GM03348 (cell line): ENCODE measurements at regions not wholly inside any gene's neighbourhood (a gene's known extent, or its start where the extent isn't known, plus 50 kb on each side); places are given as distances from the start of the nearest gene placed in this dataset.
"Not testable (repeated sequence)": the region's sequence is repeated elsewhere in the genome, so short reads cannot be mapped to it uniquely, and the experiment has no call there.

Experiments used
- DNase-seq: peaks from one replicate; pipeline ENCODE4 v3.0.0; 2012; ENCODE audit warnings: low spot score

DNA sequence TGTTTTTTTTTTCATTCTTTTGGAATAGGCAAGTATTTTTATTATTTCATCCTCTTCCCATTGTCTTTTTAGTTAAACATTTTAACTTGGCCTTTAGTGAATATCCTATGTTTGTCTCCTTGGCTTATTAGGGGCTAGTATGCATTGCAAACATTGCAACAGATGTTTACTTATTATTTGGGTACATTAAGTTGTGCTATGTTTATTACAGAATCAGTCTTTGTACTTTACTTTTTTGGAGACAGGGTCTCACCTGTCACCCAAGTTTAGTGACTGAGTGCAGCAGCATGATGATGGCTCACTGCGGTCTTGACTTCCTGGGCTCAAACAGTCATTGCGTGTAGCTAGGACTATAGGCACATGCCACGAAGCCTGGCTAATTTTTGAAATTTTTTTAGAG is 51.1 kb upstream of the NUDT6 start:
- DNase-seq = no peak

GRCh38 chr4:122976111-122976510 is 53.7 kb upstream of the NUDT6 start:
- DNase-seq = no peak

- DNase-seq = no peak
These were observed 54.7 kb upstream of the NUDT6 start for GRCh38 chr4:122977103-122977502.

- DNase-seq = no peak
These were observed 55.7 kb upstream of the NUDT6 start for GRCh38 chr4:122978109-122978508.

DNA sequence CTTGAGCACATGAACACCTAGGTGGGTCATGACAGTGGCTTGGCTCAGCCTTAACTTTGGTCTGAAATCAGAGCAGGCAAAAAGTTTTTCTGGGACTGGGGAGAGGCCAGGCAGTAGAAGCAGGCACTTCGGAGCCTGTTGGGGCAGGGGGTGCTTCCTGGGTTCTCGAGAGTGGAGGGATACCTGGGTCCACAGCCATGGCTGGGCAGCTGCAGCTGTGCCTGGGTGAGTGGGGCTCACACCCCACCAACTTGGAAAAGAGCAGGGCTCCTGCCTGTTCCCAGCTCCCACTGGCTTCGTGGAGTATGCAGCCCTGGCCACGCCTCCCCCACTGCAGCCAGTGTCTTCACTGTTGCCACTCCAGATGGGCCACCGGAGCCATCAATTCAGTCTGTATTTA is 56.4 kb upstream of the NUDT6 start:
- no peak for DNase-seq

GRCh38 chr4:122980860-122981259 is 58.5 kb upstream of the NUDT6 start:
- no peak for DNase-seq

DNA sequence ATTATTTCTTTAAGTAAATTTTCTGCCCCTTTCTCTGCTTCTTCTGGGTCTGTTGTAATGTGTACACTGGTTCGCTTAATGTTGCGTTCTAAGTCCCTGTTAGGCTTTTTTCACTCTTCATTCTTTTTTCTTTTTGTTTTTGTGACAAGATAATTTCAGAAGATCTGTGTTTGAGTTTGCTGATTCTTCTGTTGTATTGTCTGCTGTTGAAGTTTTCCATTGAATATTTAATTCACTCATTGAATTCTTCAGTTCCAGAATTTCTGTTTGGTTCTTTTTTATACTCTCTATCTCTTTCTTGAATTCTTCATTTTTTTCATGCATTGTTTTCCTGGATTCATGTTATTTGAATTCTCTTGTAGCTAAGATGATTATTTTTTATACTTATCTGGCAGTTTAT is 66.3 kb upstream of the NUDT6 start:
- DNase-seq = no peak

DNA sequence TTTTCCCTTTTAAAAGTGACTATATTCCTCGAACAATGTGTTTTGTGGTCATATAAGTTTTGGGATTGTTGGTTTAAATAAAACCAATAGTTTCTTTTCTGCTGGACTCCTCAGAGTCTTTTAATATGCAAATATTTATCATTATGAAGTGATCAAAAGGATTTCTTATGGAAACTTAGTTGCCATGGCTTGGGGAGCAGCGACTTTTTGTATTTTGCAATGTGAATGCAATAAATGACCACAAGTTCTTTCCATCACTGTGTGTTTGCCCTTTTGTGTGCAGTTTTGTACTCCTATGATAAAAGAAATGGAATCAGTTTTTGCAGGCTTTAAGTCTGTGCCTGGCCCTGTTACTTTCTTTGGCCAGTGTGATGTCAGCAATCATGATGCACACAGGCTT is 68.5 kb upstream of the NUDT6 start:
- DNase-seq = no peak

DNA sequence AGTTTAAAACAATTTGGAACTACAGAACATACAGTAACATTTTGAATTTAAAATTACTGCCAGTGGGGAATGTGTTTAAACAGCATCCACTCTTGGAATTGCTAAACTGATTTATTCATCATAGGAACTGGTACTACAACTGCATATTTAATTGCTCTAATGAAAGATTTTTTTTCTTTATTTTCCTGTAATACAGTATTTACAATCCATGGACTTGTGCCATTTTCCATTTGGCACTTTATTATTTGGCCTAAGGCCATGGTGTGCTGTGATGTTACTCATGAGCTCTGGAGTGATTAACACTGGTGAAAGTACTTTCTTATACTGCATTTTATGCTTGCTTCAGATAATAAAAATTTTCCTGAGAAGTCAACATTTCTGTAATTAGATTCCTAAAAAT is 69.7 kb upstream of the NUDT6 start:
- DNase-seq = peak; percentile 16

DNA sequence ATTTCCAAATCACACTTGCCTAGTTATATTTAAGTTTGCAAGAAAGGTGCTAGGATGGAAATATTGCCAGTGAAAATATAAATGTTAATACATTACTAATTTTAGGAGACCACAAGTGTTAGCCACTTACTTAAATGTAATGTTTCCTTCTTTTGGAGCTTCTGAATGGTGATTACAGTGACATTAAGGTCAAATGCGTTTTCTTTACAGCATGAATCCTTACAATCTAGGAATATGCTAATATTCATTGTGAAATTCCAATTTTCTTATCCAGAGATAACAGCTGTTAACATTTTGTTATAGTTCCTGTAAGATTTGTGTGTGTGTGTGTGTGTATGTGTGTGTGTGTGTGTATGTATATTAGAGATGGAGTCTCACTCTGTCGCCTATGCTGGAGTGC is 70.2 kb upstream of the NUDT6 start:
- no peak for DNase-seq

DNA sequence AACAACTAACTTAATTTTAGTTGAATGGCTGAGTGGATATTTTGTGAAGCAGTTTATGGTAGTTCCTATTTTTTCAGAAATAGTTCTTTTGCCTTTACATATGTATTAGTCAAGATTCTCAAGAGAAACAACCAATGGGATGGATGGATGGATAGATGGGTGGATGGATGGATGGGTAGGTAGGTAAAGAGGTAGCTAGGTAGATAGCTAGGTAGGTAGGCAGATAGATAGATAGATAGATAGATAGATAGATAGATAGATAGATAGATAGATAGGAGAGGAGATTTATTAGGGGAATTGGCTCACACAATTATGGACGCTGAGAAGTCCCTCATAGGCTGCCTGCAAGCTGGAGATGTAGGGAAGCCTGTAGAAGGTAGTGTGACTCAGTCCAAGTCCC is 74.0 kb upstream of the NUDT6 start:
- DNase-seq = no peak

DNA sequence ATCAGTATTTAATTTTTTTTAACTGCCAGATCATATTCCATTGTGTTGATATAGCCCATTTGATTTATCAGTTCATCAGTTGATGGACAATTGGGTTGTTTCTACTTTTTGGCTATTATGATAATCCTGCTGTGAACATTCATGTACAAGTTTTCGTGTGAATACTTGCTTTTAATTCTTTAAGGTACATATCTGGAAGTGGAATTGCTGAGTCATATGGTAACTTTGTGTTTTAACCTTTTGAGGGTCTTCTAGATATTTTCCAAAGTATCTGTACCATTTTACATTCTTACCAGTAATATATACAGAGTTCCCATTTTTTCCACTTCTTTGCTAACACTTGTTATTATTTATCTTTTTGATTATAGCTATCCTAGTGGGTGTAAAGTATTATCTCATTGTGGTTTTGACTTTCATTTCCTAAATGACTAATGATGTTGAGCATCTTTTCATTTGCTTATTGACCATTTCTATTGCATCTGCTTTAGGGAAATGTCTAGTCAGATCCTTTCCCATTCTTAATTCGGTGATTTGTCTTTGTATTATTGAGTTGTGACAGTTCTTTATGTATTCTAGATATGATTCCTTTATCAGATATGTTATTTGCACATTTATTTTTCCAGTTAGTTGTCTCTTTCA is 75.2 kb upstream of the NUDT6 start:
- no peak for DNase-seq

DNA sequence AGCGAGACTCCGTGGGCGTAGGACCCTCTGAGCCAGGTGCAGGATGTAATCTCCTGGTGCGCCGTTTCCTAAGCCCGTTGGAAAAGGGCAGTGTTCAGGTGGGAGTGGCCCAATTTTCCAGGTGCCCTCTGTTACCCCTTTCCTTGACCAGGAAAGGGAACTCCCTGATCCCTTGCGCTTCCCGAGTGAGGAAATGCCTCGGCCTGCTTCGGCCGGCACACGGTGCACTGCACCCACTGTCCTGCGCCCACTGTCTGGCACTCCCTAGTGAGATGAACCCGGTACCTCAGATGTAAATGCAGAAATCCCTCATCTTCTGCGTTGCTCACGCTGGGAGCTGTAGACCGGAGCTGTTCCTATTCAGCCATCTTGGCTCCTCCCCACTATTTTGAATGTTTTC is 81.7 kb upstream of the NUDT6 start:
- not testable (repeated sequence) for DNase-seq

- DNase-seq = not testable (repeated sequence)
These were observed 82.7 kb upstream of the NUDT6 start for GRCh38 chr4:123005126-123005525.

DNA sequence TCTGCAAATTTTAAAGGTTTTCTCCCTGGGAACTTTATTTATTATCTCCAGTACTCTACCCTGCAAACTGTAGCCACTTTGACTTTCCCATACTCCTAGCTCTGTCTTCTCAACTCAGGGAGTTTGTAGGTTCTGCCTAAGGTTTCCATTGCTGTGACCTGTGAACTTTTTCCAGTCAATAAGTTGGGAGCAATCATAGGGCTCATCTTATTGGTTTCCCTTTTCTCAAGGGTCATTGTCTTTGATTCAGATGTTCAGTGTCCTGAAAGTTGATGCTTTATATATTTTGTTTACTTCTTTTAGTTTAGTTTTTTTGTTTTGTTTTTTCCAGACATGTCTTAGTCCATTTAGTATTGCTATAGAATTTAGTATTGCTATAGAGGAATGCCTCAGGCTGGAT is 85.3 kb upstream of the NUDT6 start:
- DNase-seq = no peak

GRCh38 chr4:123012416-123012815 is 90.0 kb upstream of the NUDT6 start:
- not testable (repeated sequence) for DNase-seq

- DNase-seq = peak; percentile 52
These were observed 91.6 kb upstream of the NUDT6 start for GRCh38 chr4:123014038-123014437.

GRCh38 chr4:123017078-123017477 is 94.7 kb upstream of the NUDT6 start:
- DNase-seq = no peak

GRCh38 chr4:123017636-123018395 is 95.4 kb upstream of the NUDT6 start:
- DNase-seq = peak; percentile 69

GRCh38 chr4:123018396-123018775 is 96.0 kb upstream of the NUDT6 start:
- no peak for DNase-seq

- no peak for DNase-seq
These were observed 97.9 kb upstream of the NUDT6 start for GRCh38 chr4:123020285-123020684.

DNA sequence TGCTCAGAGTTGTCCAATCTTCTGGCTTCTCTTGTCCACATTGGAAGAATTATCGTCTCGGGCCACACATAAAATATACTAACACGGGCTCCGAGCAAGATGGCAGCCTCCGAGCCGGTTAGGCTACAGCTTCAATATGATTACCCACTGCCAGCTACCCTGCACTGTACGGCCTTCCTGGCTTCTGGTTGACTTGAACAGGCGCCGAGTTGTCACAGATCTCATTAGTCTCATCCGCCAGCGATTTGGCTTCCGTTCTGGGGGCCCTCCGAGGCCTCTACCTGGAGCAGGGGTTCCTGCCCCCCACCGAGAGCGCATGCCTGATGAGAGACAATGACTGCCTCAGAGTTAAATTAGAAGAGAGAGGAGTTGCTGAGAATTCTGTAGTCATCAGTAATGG is 101.2 kb upstream of the NUDT6 start:
- no peak for DNase-seq

DNA sequence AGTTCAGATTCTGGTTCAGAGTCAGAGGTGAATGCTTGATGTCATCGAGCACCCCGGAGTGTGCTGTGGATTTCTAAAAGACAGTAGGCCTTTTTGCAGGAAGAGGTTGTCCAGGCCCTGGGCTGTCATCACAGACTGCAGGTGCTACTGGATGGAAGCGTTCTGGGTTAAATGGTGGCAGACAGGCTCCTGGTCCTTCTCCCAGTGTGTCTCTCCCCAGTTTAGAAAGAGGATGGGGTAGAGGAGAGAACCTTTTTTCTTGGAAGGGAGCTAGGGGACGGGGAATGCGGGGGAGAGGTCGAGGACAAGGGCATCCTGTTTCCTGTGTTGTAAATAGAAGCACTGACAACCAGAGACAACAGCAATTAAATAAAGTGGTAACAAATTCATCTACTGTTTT is 102.3 kb upstream of the NUDT6 start:
- DNase-seq = no peak

- DNase-seq = no peak
These were observed 103.0 kb upstream of the NUDT6 start for GRCh38 chr4:123025398-123025797.
